Activated T-cell treated with anti-CD3 and anti-CD28 coated beads, Interleukin-2, amount 50 U/mL, for 24 hours (primary cell): ENCODE measurements at regions not wholly inside any gene's neighbourhood (a gene's known extent, or its start where the extent isn't known, plus 50 kb on each side); places are given as distances from the start of the nearest gene placed in this dataset.
"Not testable (repeated sequence)": the region's sequence is repeated elsewhere in the genome, so short reads cannot be mapped to it uniquely, and the experiment has no call there.

ENCODE experiments used
- DNase-seq: peaks from one replicate; pipeline ENCODE4 v3.0.0-alpha.2; 2020
- H3K27ac Mint-ChIP-seq: 2 replicates; pipeline ENCODE4 v1.8.0; 2020; ENCODE audit warnings: mild to moderate bottlenecking, mixed read lengths
- H3K27me3 Mint-ChIP-seq: 2 replicates; pipeline ENCODE4 v1.8.0; 2020; ENCODE audit warnings: mixed read lengths
- H3K36me3 Mint-ChIP-seq: 2 replicates; pipeline ENCODE4 v1.8.0; 2020; ENCODE audit warnings: low read depth, mixed read lengths
- H3K4me1 Mint-ChIP-seq: 2 replicates; pipeline ENCODE4 v1.8.0; 2020; ENCODE audit warnings: low read depth, mixed read lengths
- H3K4me3 Mint-ChIP-seq: 2 replicates; pipeline ENCODE4 v1.8.0; 2020; ENCODE audit warnings: mild to moderate bottlenecking, moderate library complexity, mixed read lengths
- H3K9me3 Mint-ChIP-seq: 2 replicates; pipeline ENCODE4 v1.8.0; 2020; ENCODE audit warnings: mixed read lengths

DNA sequence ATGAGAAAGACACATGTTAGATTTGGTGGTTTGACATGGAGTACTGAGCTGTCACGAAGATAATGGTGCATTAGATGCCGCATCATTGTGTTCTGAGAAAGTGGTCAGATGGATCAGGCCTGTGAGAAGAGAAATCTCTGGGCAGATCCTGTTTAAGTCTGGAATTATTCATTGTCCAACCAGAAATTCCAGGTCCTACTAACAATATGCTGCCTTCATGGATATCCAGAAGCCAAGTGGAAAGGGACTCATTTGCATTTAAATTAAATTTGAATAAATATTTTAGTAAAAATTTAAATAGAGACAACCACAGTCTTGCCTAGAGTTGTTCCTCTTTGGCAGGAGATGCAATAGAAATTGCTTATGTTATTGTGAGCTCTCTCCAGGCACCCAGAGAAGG lies 330.5 kb upstream of the TMEM132C start:
- Mint-ChIP-seq H3K27ac (no peak overlapping the region), H3K27me3 (no peaks in the 10 kb centered on the region), H3K9me3 (peaks cover 4% of the 10 kb centered on the region), H3K4me1 (no peaks in the 10 kb centered on the region), H3K4me3 (no peak overlapping the region), H3K36me3 (no peaks in the 10 kb centered on the region)
- DNase-seq = no peak

DNA sequence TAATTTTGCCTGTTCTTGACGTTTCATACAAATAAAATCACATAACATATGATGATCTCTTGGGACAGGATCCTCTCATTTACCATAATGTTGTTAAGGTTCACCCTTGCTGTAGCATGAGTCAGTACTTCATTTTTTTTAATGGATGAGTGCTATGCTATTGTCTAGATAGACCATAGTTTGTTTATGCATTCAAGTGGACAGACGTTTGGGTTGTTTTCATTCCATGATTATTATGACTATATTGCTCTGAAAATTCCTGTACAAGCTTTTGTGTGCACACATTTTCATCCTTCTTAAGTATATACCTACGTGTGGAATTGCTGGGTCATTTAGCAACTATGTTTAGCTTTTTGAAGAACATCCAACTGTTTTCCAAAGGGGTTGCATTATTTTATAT lies 325.6 kb upstream of the TMEM132C start:
- no peaks in the 10 kb centered on the region for H3K36me3 Mint-ChIP-seq
- H3K4me1 Mint-ChIP-seq = no peaks in the 10 kb centered on the region
- no peaks in the 10 kb centered on the region for H3K27me3 Mint-ChIP-seq
- no peak overlapping the region for H3K27ac Mint-ChIP-seq
- peaks cover 12% of the 10 kb centered on the region for H3K9me3 Mint-ChIP-seq
- H3K4me3 Mint-ChIP-seq = no peak overlapping the region
- no peak for DNase-seq

DNA sequence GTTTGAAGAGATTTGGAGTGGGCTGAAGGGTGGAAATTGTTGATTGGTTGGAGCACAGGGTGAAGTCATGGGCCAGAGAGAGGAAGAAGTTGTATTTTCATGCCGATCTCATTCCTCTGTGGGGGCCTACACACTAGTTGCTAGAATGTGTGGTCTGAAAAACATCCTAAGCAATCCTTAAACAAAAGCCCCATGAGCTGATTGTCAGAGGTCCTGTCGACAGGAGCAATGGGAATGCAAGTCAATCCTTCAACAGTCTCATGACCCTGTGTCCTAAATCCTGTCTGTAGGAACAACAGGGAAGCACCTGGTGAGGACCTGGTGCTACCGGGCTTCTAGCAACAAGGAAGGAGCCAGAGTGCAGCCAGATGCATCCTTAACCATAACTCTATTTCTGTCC lies 324.0 kb upstream of the TMEM132C start:
- H3K4me3 Mint-ChIP-seq = no peak overlapping the region
- DNase-seq = no peak
- H3K4me1 Mint-ChIP-seq = no peaks in the 10 kb centered on the region
- no peaks in the 10 kb centered on the region for H3K36me3 Mint-ChIP-seq
- no peaks in the 10 kb centered on the region for H3K27me3 Mint-ChIP-seq
- peaks cover 12% of the 10 kb centered on the region for H3K9me3 Mint-ChIP-seq
- no peak overlapping the region for H3K27ac Mint-ChIP-seq

DNA sequence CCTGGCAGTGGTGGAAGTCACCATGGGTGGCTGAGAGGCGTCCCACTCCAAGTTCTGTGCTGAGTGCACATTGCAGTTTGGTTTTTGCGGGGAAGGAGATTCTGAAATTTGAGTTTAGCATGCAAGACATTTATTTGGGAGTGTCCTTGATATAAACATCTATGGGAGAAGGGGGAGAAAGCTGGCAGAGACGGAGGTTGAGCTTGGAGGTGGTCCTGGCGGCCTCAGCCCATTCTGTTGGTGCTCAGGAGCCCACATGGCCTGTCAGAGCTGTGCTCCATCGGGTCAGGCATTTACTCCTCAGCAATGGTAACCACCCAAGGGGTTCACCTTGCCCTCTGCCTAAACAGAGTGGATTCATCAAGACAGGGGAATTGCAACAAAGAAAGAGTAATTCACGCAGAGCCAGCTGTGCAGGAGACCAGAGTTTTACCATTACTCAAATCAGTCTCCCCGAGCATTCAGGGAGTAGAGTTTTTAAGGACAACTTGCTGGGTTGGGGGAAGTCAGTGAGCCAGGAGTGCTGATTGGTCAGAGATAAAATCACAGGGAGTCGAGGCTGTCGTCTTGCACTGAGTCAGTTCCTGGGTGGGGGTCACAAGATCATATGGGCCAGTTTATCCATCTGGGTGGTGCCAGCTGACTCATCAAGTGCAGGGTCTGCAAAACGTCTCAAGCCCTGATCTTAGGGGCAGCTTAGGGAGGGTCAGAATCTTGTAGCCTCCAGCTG lies 323.3 kb upstream of the TMEM132C start:
- Mint-ChIP-seq H3K27me3 (no peaks in the 10 kb centered on the region), H3K4me3 (no peak overlapping the region), H3K4me1 (no peaks in the 10 kb centered on the region), H3K9me3 (peaks cover 12% of the 10 kb centered on the region), H3K36me3 (no peaks in the 10 kb centered on the region), H3K27ac (no peak overlapping the region)
- DNase-seq = no peak

GRCh38 chr12:127944211-127944899 lies 322.6 kb upstream of the TMEM132C start:
- no peaks in the 10 kb centered on the region for H3K4me1 Mint-ChIP-seq
- no peaks in the 10 kb centered on the region for H3K36me3 Mint-ChIP-seq
- no peak overlapping the region for H3K4me3 Mint-ChIP-seq
- H3K27me3 Mint-ChIP-seq = no peaks in the 10 kb centered on the region
- no peak overlapping the region for H3K27ac Mint-ChIP-seq
- H3K9me3 Mint-ChIP-seq = peaks cover 8% of the 10 kb centered on the region
- no peak for DNase-seq

- H3K9me3 Mint-ChIP-seq = peaks cover 5% of the 10 kb centered on the region
- no peak overlapping the region for H3K27ac Mint-ChIP-seq
- DNase-seq = no peak
- H3K27me3 Mint-ChIP-seq = no peaks in the 10 kb centered on the region
- H3K4me3 Mint-ChIP-seq = no peak overlapping the region
- no peaks in the 10 kb centered on the region for H3K4me1 Mint-ChIP-seq
- no peaks in the 10 kb centered on the region for H3K36me3 Mint-ChIP-seq
Measured at GRCh38 chr12:127957001-127957660, 309.8 kb upstream of the TMEM132C start.

GRCh38 chr12:127962303-127962702 lies 304.7 kb upstream of the TMEM132C start:
- no peaks in the 10 kb centered on the region for H3K4me1 Mint-ChIP-seq

GRCh38 chr12:127963933-127964332 lies 303.0 kb upstream of the TMEM132C start:
- H3K9me3 Mint-ChIP-seq = peaks cover 22% of the 10 kb centered on the region

More at GRCh38 chr12:127962303-127962702, 304.7 kb upstream of the TMEM132C start:
- DNase-seq = no peak
- Mint-ChIP-seq H3K9me3 (peaks cover 19% of the 10 kb centered on the region), H3K27me3 (no peaks in the 10 kb centered on the region), H3K36me3 (no peaks in the 10 kb centered on the region), H3K4me3 (no peak overlapping the region), H3K27ac (no peak overlapping the region)

GRCh38 chr12:127964717-127965116 lies 302.3 kb upstream of the TMEM132C start:
- no peaks in the 10 kb centered on the region for H3K36me3 Mint-ChIP-seq
- H3K27me3 Mint-ChIP-seq = no peaks in the 10 kb centered on the region
- no peak overlapping the region for H3K4me3 Mint-ChIP-seq
- no peak overlapping the region for H3K27ac Mint-ChIP-seq
- H3K4me1 Mint-ChIP-seq = no peaks in the 10 kb centered on the region
- peaks cover 22% of the 10 kb centered on the region for H3K9me3 Mint-ChIP-seq
- DNase-seq = no peak

More at GRCh38 chr12:127963933-127964332, 303.0 kb upstream of the TMEM132C start:
- no peak for DNase-seq
- no peaks in the 10 kb centered on the region for H3K36me3 Mint-ChIP-seq
- H3K27ac Mint-ChIP-seq = no peak overlapping the region
- no peaks in the 10 kb centered on the region for H3K4me1 Mint-ChIP-seq
- H3K27me3 Mint-ChIP-seq = no peaks in the 10 kb centered on the region
- no peak overlapping the region for H3K4me3 Mint-ChIP-seq

DNA sequence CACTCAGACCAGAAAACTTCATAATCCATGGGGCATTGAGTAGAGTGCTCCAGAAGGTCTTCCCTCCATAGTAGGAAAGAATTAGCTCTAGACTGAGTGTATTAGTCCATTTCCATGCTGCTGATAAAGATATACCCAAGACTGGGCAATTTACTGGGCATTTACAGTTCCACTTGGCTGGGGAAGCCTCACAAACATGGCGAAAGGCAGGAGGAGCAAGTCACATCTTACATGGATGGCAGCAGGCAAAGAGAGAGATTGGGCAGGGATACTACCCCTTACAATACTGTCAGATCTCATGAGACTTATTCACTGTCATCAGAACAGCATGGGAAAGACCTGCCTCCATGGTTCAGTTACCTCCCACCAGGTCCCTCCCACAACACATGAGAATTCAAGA lies 300.6 kb upstream of the TMEM132C start:
- Mint-ChIP-seq H3K27ac (no peak overlapping the region), H3K9me3 (peaks cover 22% of the 10 kb centered on the region), H3K27me3 (no peaks in the 10 kb centered on the region), H3K36me3 (no peaks in the 10 kb centered on the region), H3K4me1 (no peaks in the 10 kb centered on the region), H3K4me3 (no peak overlapping the region)
- no peak for DNase-seq

DNA sequence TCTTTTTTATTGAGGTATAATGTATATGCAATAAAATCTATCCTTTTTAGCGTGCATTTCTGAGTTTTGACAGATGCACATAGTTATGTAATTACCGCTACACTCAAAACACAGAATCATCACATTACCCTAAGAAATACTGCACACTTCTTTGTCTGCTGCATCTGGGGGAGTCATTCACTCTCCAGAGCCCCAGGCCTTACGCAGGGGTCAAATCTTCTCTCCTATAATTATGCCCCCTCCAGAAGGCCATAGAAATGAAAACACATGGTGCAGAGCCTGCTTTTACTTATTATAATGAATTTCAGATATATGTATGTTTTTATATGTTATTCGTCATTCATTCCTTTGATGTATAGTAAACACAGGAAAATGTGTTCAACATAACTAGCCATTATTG lies 296.5 kb upstream of the TMEM132C start:
- Mint-ChIP-seq H3K27ac (no peak overlapping the region), H3K4me3 (no peak overlapping the region), H3K36me3 (no peaks in the 10 kb centered on the region), H3K4me1 (no peaks in the 10 kb centered on the region), H3K9me3 (peaks cover 19% of the 10 kb centered on the region), H3K27me3 (no peaks in the 10 kb centered on the region)
- no peak for DNase-seq

GRCh38 chr12:127980585-127980984 lies 286.4 kb upstream of the TMEM132C start:
- no peaks in the 10 kb centered on the region for H3K27me3 Mint-ChIP-seq
- no peaks in the 10 kb centered on the region for H3K36me3 Mint-ChIP-seq
- peaks cover 17% of the 10 kb centered on the region for H3K9me3 Mint-ChIP-seq
- H3K4me1 Mint-ChIP-seq = no peaks in the 10 kb centered on the region
- H3K27ac Mint-ChIP-seq = no peak overlapping the region
- no peak for DNase-seq
- no peak overlapping the region for H3K4me3 Mint-ChIP-seq

DNA sequence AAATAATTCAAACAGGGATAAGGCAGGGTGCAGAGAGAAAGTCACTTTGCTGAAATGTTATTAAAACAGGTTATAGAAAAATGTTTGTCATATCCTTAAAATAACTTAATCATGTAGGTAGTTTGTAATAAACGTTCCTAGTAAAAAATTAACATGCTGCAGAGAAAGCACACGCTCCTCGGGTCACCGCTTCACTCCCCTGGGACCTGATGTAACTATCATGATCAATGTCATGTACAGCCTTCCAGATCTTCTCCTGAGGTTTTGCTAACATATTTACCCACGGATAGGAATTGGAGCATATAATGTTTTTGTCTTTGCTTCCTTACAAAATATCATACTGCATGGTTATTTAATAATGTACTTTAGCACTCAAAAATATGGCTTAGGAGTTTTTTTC lies 285.1 kb upstream of the TMEM132C start:
- Mint-ChIP-seq H3K27me3 (no peaks in the 10 kb centered on the region), H3K27ac (no peak overlapping the region), H3K9me3 (peaks cover 14% of the 10 kb centered on the region), H3K4me1 (no peaks in the 10 kb centered on the region), H3K4me3 (no peak overlapping the region), H3K36me3 (no peaks in the 10 kb centered on the region)
- DNase-seq = no peak

- not testable (repeated sequence) for H3K27me3 Mint-ChIP-seq, H3K4me3 Mint-ChIP-seq, H3K9me3 Mint-ChIP-seq, H3K4me1 Mint-ChIP-seq, H3K36me3 Mint-ChIP-seq, H3K27ac Mint-ChIP-seq, DNase-seq
Measured at GRCh38 chr12:127983213-127983791, 283.7 kb upstream of the TMEM132C start.
